Hepatocyte (in vitro differentiated cells): ENCODE measurements at regions not wholly inside any gene's neighbourhood (a gene's known extent, or its start where the extent isn't known, plus 50 kb on each side); places are given as distances from the start of the nearest gene placed in this dataset.

ENCODE experiments used
- DNase-seq: peaks from one replicate; pipeline ENCODE4 v3.0.0-alpha.2; 2016; ENCODE audit warnings: low spot score
- H2AFZ ChIP-seq: fragments of 200-600 bp; sonication (generic); 2 replicates; pipeline ENCODE4 v1.6.0; 2016; ENCODE audit warnings: antibody characterized with exemption, mild to moderate bottlenecking
- H3K27ac ChIP-seq: fragments of 200-600 bp; sonication (generic); 2 replicates; pipeline ENCODE4 v1.5.1; 2016; ENCODE audit warnings: mild to moderate bottlenecking
- H3K27me3 ChIP-seq: fragments of 200-600 bp; sonication (generic); 2 replicates; pipeline ENCODE4 v1.6.1; 2016
- H3K36me3 ChIP-seq: fragments of 200-600 bp; sonication (generic); replicated peaks from 2 replicates; pipeline ENCODE4 v1.5.1; 2016; ENCODE audit warnings: low read depth; ENCODE audit not compliant: insufficient read depth
- H3K4me1 ChIP-seq: fragments of 200-600 bp; sonication (generic); 2 replicates; pipeline ENCODE4 v1.5.1; 2016; ENCODE audit warnings: mild to moderate bottlenecking, moderate library complexity; ENCODE audit not compliant: insufficient read depth
- H3K4me2 ChIP-seq: fragments of 200-600 bp; sonication (generic); 2 replicates; pipeline ENCODE4 v1.6.0; 2016
- H3K4me3 ChIP-seq: fragments of 200-600 bp; sonication (generic); 2 replicates; pipeline ENCODE4 v1.5.1; 2016; ENCODE audit warnings: mild to moderate bottlenecking
- H3K79me2 ChIP-seq: fragments of 200-600 bp; sonication (generic); 2 replicates; pipeline ENCODE4 v1.6.0; 2017; ENCODE audit warnings: mild to moderate bottlenecking
- H3K9me2 ChIP-seq: fragments of 200-600 bp; sonication (generic); replicated peaks from 2 replicates; pipeline ENCODE4 v1.6.0; 2017; ENCODE audit warnings: mild to moderate bottlenecking; ENCODE audit not compliant: insufficient read depth
- H3K9me3 ChIP-seq: fragments of 200-600 bp; sonication (generic); 2 replicates; pipeline ENCODE4 v1.5.1; 2016; ENCODE audit warnings: low read depth, mild to moderate bottlenecking
- H4K20me1 ChIP-seq: fragments of 200-600 bp; sonication (generic); 2 replicates; pipeline ENCODE4 v1.6.0; 2016; ENCODE audit warnings: mild to moderate bottlenecking; ENCODE audit not compliant: insufficient read depth, poor library complexity, severe bottlenecking
- CTCF ChIP-seq: fragments of 200-600 bp; sonication (generic); IDR thresholded peaks from 2 replicates; pipeline ENCODE4 v1.5.1; 2016; ENCODE audit warnings: antibody characterized with exemption, mild to moderate bottlenecking; ENCODE audit not compliant: poor library complexity
- EZH2 ChIP-seq: fragments of 200-600 bp; sonication (generic); IDR thresholded peaks from 2 replicates; pipeline ENCODE4 v1.6.1; 2016; ENCODE audit warnings: antibody characterized with exemption, mild to moderate bottlenecking, borderline replicate concordance
- EZH2phosphoT487 ChIP-seq: fragments of 200-600 bp; sonication (generic); IDR thresholded peaks from one replicate; pipeline ENCODE4 v1.6.1; 2018; ENCODE audit warnings: antibody characterized with exemption, mild to moderate bottlenecking, low read depth, moderate library complexity; ENCODE audit not compliant: unreplicated experiment, severe bottlenecking
- WGBS: methylation state at CpG from one replicate; pipeline ENCODE4 v1.1.6; 2016; ENCODE audit warnings: low lambda C conversion rate; ENCODE audit errors: missing lambda C conversion rate; 5-methylcytosine and 5-hydroxymethylcytosine counted together

GRCh38 chr13:94966422-94966955 lies 254.1 kb upstream of the SOX21 start:
- peaks cover 83% of the 10 kb centered on the region for H3K27me3 ChIP-seq
- H2AFZ ChIP-seq = no peak overlapping the region
- no peak overlapping the region for H3K27ac ChIP-seq

GRCh38 chr13:94959626-94960025 lies 247.3 kb upstream of the SOX21 start:
- no peak overlapping the region for H3K27ac ChIP-seq
- H3K4me3 ChIP-seq = no peak overlapping the region
- DNase-seq = no peak
- H3K4me1 ChIP-seq = no peaks in the 10 kb centered on the region
- no peaks in the 10 kb centered on the region for H3K36me3 ChIP-seq
- WGBS = 63% methylated on average over 4 of the region's 4 CpGs
- H3K9me2 ChIP-seq = no peaks in the 10 kb centered on the region
- H2AFZ ChIP-seq = no peak overlapping the region
- no peaks in the 10 kb centered on the region for H3K9me3 ChIP-seq
- peaks cover 31% of the 10 kb centered on the region for H3K27me3 ChIP-seq
- H4K20me1 ChIP-seq = no peaks in the 10 kb centered on the region
- no peak overlapping the region for H3K4me2 ChIP-seq
- TF ChIP-seq CTCF (no peak), EZH2phosphoT487 (no peak), EZH2 (no peak)
- no peaks in the 10 kb centered on the region for H3K79me2 ChIP-seq

More at GRCh38 chr13:94966422-94966955, 254.1 kb upstream of the SOX21 start:
- Histone ChIP-seq H3K4me2 (no peak overlapping the region), H3K36me3 (no peaks in the 10 kb centered on the region), H3K4me1 (no peaks in the 10 kb centered on the region), H3K79me2 (no peaks in the 10 kb centered on the region), H3K9me2 (no peaks in the 10 kb centered on the region), H3K9me3 (no peaks in the 10 kb centered on the region), H3K4me3 (no peak overlapping the region), H4K20me1 (no peaks in the 10 kb centered on the region)
- no peak for DNase-seq
- TF ChIP-seq CTCF (no peak), EZH2 (no peak), EZH2phosphoT487 (no peak)
- WGBS = 30% methylated on average over 3 of the region's 3 CpGs

- Histone ChIP-seq H3K27me3 (peaks cover 15% of the 10 kb centered on the region), H3K9me3 (no peaks in the 10 kb centered on the region), H3K36me3 (no peaks in the 10 kb centered on the region), H3K4me2 (no peak overlapping the region), H3K79me2 (no peaks in the 10 kb centered on the region), H3K9me2 (no peaks in the 10 kb centered on the region), H3K4me1 (no peaks in the 10 kb centered on the region), H2AFZ (no peak overlapping the region), H3K27ac (no peak overlapping the region), H3K4me3 (no peak overlapping the region), H4K20me1 (no peaks in the 10 kb centered on the region)
- TF ChIP-seq CTCF = no peak
- DNase-seq = no peak
- WGBS = 71% methylated on average over 5 of the region's 5 CpGs
Observed at GRCh38 chr13:94956417-94957110, 244.2 kb upstream of the SOX21 start.

- Histone ChIP-seq H3K4me3 (no peak overlapping the region), H3K4me2 (no peak overlapping the region), H3K27me3 (no peaks in the 10 kb centered on the region), H3K36me3 (no peaks in the 10 kb centered on the region), H2AFZ (no peak overlapping the region), H3K27ac (no peak overlapping the region), H3K9me2 (no peaks in the 10 kb centered on the region), H3K9me3 (no peaks in the 10 kb centered on the region), H3K4me1 (no peaks in the 10 kb centered on the region), H4K20me1 (no peaks in the 10 kb centered on the region), H3K79me2 (no peaks in the 10 kb centered on the region)
- TF ChIP-seq CTCF = no peak
- TF ChIP-seq EZH2 = no peak
- no peak for TF ChIP-seq EZH2phosphoT487
- no peak for DNase-seq
Observed at GRCh38 chr13:94952787-94953186, 240.4 kb upstream of the SOX21 start.
